Panc1 (cell line): ENCODE measurements at regions not wholly inside any gene's neighbourhood (a gene's known extent, or its start where the extent isn't known, plus 50 kb on each side); places are given as distances from the start of the nearest gene placed in this dataset.

Experiments used
- POLR2AphosphoS5 ChIP-seq: IDR thresholded peaks from 2 replicates; pipeline ENCODE4 v1.6.1; 2012; ENCODE audit warnings: mild to moderate bottlenecking, low read depth, low read length, moderate library complexity
- SIN3A ChIP-seq: IDR thresholded peaks from 2 replicates; pipeline ENCODE4 v1.6.1; 2012; ENCODE audit warnings: low read depth, mild to moderate bottlenecking, low read length, moderate library complexity, borderline replicate concordance; ENCODE audit not compliant: insufficient read depth
- TCF7L2 ChIP-seq: IDR thresholded peaks from 2 replicates; pipeline ENCODE4 v1.6.1; 2011; ENCODE audit warnings: mild to moderate bottlenecking, low read depth, low read length, inconsistent platforms
- TF ChIP-seq, protein P1 (sequence below): fragments of 450-650 bp; IDR thresholded peaks from 2 replicates; pipeline ENCODE4 v1.5.1; 2017; ENCODE audit warnings: mild to moderate bottlenecking
- TF ChIP-seq, protein P2 (sequence below), 2 experiments: IDR thresholded peaks; 2 replicates each; pipeline ENCODE4 v1.6.1; 2011 to 2012; ENCODE audit warnings: low read depth in 2 of 2, control low read depth in 1 of 2, low read length in 1 of 2, mild to moderate bottlenecking in 1 of 2, moderate library complexity in 1 of 2; ENCODE audit not compliant: insufficient read depth in 1 of 2

DNA sequence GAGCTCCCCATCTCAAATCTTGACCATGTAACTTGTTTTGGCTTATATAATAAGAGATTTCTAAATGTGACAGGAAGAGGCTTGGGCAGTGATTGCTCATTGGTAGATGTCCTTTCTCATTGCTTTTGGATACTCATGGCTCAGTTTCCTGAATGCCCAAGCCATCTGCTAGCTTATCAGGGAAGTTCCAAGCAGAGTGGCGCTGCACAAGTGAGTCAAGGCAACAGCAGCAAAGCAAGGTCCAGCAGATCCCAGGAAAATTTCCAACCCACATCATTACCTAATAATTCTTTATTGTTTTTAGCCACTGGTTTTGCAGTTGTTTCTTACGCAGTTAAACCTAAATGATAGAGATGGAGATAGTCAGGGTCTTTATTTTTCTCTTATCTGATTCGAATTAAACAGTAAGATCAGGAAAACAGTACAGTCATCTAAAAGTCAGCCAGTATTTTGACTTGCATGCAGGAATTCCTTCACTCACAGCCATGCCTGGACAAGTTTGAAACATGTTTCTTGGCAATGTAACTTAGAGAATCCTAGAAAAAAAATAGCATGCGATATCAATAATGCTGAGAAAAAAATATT lies 349.7 kb upstream of the TMEFF2 start:
- TF ChIP-seq, protein P1, sequence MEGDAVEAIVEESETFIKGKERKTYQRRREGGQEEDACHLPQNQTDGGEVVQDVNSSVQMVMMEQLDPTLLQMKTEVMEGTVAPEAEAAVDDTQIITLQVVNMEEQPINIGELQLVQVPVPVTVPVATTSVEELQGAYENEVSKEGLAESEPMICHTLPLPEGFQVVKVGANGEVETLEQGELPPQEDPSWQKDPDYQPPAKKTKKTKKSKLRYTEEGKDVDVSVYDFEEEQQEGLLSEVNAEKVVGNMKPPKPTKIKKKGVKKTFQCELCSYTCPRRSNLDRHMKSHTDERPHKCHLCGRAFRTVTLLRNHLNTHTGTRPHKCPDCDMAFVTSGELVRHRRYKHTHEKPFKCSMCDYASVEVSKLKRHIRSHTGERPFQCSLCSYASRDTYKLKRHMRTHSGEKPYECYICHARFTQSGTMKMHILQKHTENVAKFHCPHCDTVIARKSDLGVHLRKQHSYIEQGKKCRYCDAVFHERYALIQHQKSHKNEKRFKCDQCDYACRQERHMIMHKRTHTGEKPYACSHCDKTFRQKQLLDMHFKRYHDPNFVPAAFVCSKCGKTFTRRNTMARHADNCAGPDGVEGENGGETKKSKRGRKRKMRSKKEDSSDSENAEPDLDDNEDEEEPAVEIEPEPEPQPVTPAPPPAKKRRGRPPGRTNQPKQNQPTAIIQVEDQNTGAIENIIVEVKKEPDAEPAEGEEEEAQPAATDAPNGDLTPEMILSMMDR, result no peak
- TF ChIP-seq POLR2AphosphoS5 (no peak), SIN3A (no peak), TCF7L2 (no peak)
- TF ChIP-seq, protein P2, sequence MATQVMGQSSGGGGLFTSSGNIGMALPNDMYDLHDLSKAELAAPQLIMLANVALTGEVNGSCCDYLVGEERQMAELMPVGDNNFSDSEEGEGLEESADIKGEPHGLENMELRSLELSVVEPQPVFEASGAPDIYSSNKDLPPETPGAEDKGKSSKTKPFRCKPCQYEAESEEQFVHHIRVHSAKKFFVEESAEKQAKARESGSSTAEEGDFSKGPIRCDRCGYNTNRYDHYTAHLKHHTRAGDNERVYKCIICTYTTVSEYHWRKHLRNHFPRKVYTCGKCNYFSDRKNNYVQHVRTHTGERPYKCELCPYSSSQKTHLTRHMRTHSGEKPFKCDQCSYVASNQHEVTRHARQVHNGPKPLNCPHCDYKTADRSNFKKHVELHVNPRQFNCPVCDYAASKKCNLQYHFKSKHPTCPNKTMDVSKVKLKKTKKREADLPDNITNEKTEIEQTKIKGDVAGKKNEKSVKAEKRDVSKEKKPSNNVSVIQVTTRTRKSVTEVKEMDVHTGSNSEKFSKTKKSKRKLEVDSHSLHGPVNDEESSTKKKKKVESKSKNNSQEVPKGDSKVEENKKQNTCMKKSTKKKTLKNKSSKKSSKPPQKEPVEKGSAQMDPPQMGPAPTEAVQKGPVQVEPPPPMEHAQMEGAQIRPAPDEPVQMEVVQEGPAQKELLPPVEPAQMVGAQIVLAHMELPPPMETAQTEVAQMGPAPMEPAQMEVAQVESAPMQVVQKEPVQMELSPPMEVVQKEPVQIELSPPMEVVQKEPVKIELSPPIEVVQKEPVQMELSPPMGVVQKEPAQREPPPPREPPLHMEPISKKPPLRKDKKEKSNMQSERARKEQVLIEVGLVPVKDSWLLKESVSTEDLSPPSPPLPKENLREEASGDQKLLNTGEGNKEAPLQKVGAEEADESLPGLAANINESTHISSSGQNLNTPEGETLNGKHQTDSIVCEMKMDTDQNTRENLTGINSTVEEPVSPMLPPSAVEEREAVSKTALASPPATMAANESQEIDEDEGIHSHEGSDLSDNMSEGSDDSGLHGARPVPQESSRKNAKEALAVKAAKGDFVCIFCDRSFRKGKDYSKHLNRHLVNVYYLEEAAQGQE (IDR thresholded peaks at IDR 0.05; ENCODE audit: insufficient read depth in 1 of 2, low read depth in 2 of 2, low read length in 1 of 2), result no peak
